ENCODE measurements at regions not wholly inside any gene's neighbourhood (a gene's known extent, or its start where the extent isn't known, plus 50 kb on each side); places are given as distances from the start of the nearest gene placed in this dataset.

- no peak for DNase-seq
- intact Hi-C loops (cut with DNase I) = no loop called here
- no peak overlapping the region for H3K27ac ChIP-seq
- TF ChIP-seq CTCF (IDR thresholded peaks at IDR 0.05) (no peak), POLR2A (IDR thresholded peaks at IDR 0.05) (no peak)
- no peaks in the 10 kb centered on the region for H3K4me1 ChIP-seq (replicated peaks in 1 of 2)
- WGBS, 4 donors = 49 to 60% (median 52%) methylated on average over 6 of the region's 6 CpGs
- no peaks in the 10 kb centered on the region for H3K36me3 ChIP-seq (replicated peaks in 1 of 2)
- H3K27me3 ChIP-seq = peaks cover 5% of the 10 kb centered on the region
- H3K4me3 ChIP-seq = no peak overlapping the region
- H3K9me3 ChIP-seq (replicated peaks in 1 of 3) = no peaks in the 10 kb centered on the region
Observed at GRCh38 chr6:134117409-134117808, 65.0 kb upstream of the SLC2A12 start.

- 72 to 85% (median 79%) methylated on average over 6 to 7 of the region's 7 CpGs for WGBS, 4 donors
- Histone ChIP-seq H3K4me1 (replicated peaks in 1 of 2) (no peaks in the 10 kb centered on the region), H3K4me3 (no peak overlapping the region), H3K27me3 (peaks cover 5% of the 10 kb centered on the region), H3K9me3 (replicated peaks in 1 of 3) (no peaks in the 10 kb centered on the region), H3K27ac (no peak overlapping the region), H3K36me3 (replicated peaks in 1 of 2) (no peaks in the 10 kb centered on the region)
- no peak for DNase-seq
- intact Hi-C loops (cut with DNase I) = no loop called here
- no peak for TF ChIP-seq POLR2A (IDR thresholded peaks at IDR 0.05)
- no peak for TF ChIP-seq CTCF (IDR thresholded peaks at IDR 0.05)
Observed at GRCh38 chr6:134115715-134116074, 63.3 kb upstream of the SLC2A12 start.

GRCh38 chr6:134114918-134115714 lies 62.7 kb upstream of the SLC2A12 start:
- Histone ChIP-seq H3K4me1 (replicated peaks in 1 of 2) (no peaks in the 10 kb centered on the region), H3K36me3 (replicated peaks in 1 of 2) (no peaks in the 10 kb centered on the region), H3K27ac (no peak overlapping the region), H3K27me3 (peaks cover 5% of the 10 kb centered on the region), H3K9me3 (replicated peaks in 1 of 3) (no peaks in the 10 kb centered on the region), H3K4me3 (no peak overlapping the region)
- 51 to 68% (median 53%) methylated on average over 15 to 47 of the region's 47 CpGs for whole genome bisulfite sequencing, 4 donors
- TF ChIP-seq POLR2A (IDR thresholded peaks at IDR 0.05) = no peak
- no peak for TF ChIP-seq CTCF (IDR thresholded peaks at IDR 0.05)
- no peak for DNase-seq
- intact Hi-C loops (cut with DNase I) = loop anchor here in 1 of 2 donors (5.0 kb wide), 1 partner anchor 827 kb away; no protein-coding TSS in a partner anchor

- no peak for TF ChIP-seq CTCF (IDR thresholded peaks at IDR 0.05)
- no peak for TF ChIP-seq POLR2A (IDR thresholded peaks at IDR 0.05)
Observed at GRCh38 chr6:134114489-134114888, 62.1 kb upstream of the SLC2A12 start.

More at GRCh38 chr6:134114489-134114888, 62.1 kb upstream of the SLC2A12 start:
- DNase-seq = no peak
- no peak overlapping the region for H3K4me3 ChIP-seq
- no peaks in the 10 kb centered on the region for H3K4me1 ChIP-seq (replicated peaks in 1 of 2)
- peaks cover 5% of the 10 kb centered on the region for H3K27me3 ChIP-seq
- H3K36me3 ChIP-seq (replicated peaks in 1 of 2) = no peaks in the 10 kb centered on the region
- H3K27ac ChIP-seq = no peak overlapping the region
- intact Hi-C loops (cut with DNase I) = loop anchor here in 1 of 2 donors (5.0 kb wide), 1 partner anchor 828 kb away; no protein-coding TSS in a partner anchor
- WGBS, 4 donors = 66 to 80% (median 77%) methylated on average over 3 of the region's 3 CpGs
- no peaks in the 10 kb centered on the region for H3K9me3 ChIP-seq (replicated peaks in 1 of 3)
